Endothelial cell of umbilical vein (primary cell): ENCODE measurements at regions not wholly inside any gene's neighbourhood (a gene's known extent, or its start where the extent isn't known, plus 50 kb on each side); places are given as distances from the start of the nearest gene placed in this dataset.

ENCODE experiments used
- BruUV-seq: library from RNA; stranded (reverse); fragments of 400-500 nt; replicated peaks from 2 replicates; lab custom pipeline; 2021; lab: Mats Ljungman, UMichigan
- CTCF ChIA-PET: fragments of 300-600, 350-600 bp; sonication (Branson Sonifier 250); formaldehyde crosslinking; loops from one replicate; lab custom pipeline; 2021; ENCODE audit warnings: antibody characterized with exemption, inconsistent platforms; lab: Charles Lee
- POLR2A ChIA-PET: fragments of 300-600, 350-600 bp; sonication (Branson Sonifier 250); formaldehyde crosslinking; loops from one replicate; lab custom pipeline; 2021; ENCODE audit warnings: antibody characterized with exemption, inconsistent platforms; lab: Charles Lee
- DNase-seq: peaks from one replicate; pipeline ENCODE4 v3.0.0-alpha.2; 2011; ENCODE audit warnings: low read depth, low spot score
- FAIRE-seq: peaks from 2 replicates; lab custom pipeline; 2011; peaks lifted over from hg19 to GRCh38; lab: Jason Lieb, UNC
- H2AFZ ChIP-seq: 2 replicates; pipeline ENCODE4 v1.6.0; 2012; ENCODE audit warnings: low read depth, low read length, control low read depth, inconsistent platforms
- H3K27ac ChIP-seq: 2 replicates; pipeline ENCODE4 v1.5.1; 2011; ENCODE audit warnings: low read depth, mild to moderate bottlenecking, control low read depth, low read length, moderate library complexity; ENCODE audit not compliant: insufficient read depth
- H3K27me3 ChIP-seq, 2 experiments: 2 replicates each; pipeline versions ENCODE4 v1.6.0 to v1.6.1; 2011; ENCODE audit warnings: low read length in 2 of 2, mixed read lengths in 1 of 2; ENCODE audit not compliant: control insufficient read depth in 2 of 2, insufficient read depth in 2 of 2
- H3K36me3 ChIP-seq, 2 experiments: 2 replicates in 1 of 2; 3 replicates in 1 of 2; pipeline ENCODE4 v1.5.1; 2011; ENCODE audit warnings: low read length in 2 of 2, mild to moderate bottlenecking in 1 of 2, moderate library complexity in 1 of 2; ENCODE audit not compliant: control insufficient read depth in 2 of 2, insufficient read depth in 2 of 2; ENCODE audit errors: extremely low read depth in 1 of 2
- H3K4me1 ChIP-seq: 3 replicates; pipeline ENCODE4 v1.5.1; 2011; ENCODE audit warnings: mild to moderate bottlenecking, low read length; ENCODE audit not compliant: control insufficient read depth, insufficient read depth; ENCODE audit errors: extremely low read depth
- H3K4me2 ChIP-seq: 2 replicates; pipeline ENCODE4 v1.6.1; 2011; ENCODE audit warnings: low read length, control low read depth, mixed read lengths; ENCODE audit not compliant: insufficient read depth
- H3K4me3 ChIP-seq, 3 experiments: fragments of 200-600 bp in 1 of 3; sonication (generic), shearing (Covaris generic) in 1 of 3; replicated peaks in 1 of 3; 2 replicates each; pipeline ENCODE4 v1.5.1; 2011 to 2016; ENCODE audit warnings: control low read depth in 3 of 3, low read length in 3 of 3, mild to moderate bottlenecking in 2 of 3, inconsistent platforms in 1 of 3, low read depth in 1 of 3, moderate library complexity in 1 of 3; ENCODE audit not compliant: insufficient read depth in 1 of 3
- H3K79me2 ChIP-seq: 2 replicates; pipeline ENCODE4 v1.6.0; 2012; ENCODE audit warnings: low read length, inconsistent platforms; ENCODE audit not compliant: control insufficient read depth, insufficient read depth
- H3K9ac ChIP-seq: replicated peaks from 2 replicates; pipeline ENCODE3; 2011; ENCODE audit warnings: low read length, control low read depth; ENCODE audit not compliant: insufficient read depth; ENCODE audit errors: extremely low read depth
- H3K9me1 ChIP-seq: replicated peaks from 3 replicates; pipeline ENCODE4 v1.6.0; 2011; ENCODE audit warnings: mild to moderate bottlenecking, low read length; ENCODE audit not compliant: control insufficient read depth, insufficient read depth; ENCODE audit errors: extremely low read depth
- H3K9me3 ChIP-seq: replicated peaks from 2 replicates; pipeline ENCODE4 v1.5.1; 2012; ENCODE audit warnings: low read length, inconsistent platforms; ENCODE audit not compliant: control insufficient read depth, insufficient read depth
- H4K20me1 ChIP-seq: replicated peaks from 2 replicates; pipeline ENCODE3; 2011; ENCODE audit warnings: mild to moderate bottlenecking, low read length; ENCODE audit not compliant: control insufficient read depth, insufficient read depth; ENCODE audit errors: extremely low read depth
- CTCF ChIP-seq, 2 donors: IDR thresholded peaks; 1 replicate in 1 of 2; 2 replicates in 1 of 2; pipeline ENCODE4 v1.5.1; 2011; ENCODE audit warnings: low read length in 2 of 2, mild to moderate bottlenecking in 2 of 2, moderate library complexity in 2 of 2, control low read depth in 1 of 2, inconsistent platforms in 1 of 2, low read depth in 1 of 2; ENCODE audit not compliant: insufficient read depth in 1 of 2; ENCODE audit errors: extremely low read depth in 1 of 2
- EZH2 ChIP-seq: IDR thresholded peaks from 2 replicates; pipeline ENCODE4 v1.6.1; 2012; ENCODE audit warnings: borderline replicate concordance, low read depth, mild to moderate bottlenecking, moderate library complexity, low read length, inconsistent platforms; ENCODE audit not compliant: severe bottlenecking
- FOS ChIP-seq: IDR thresholded peaks from 2 replicates; pipeline ENCODE4 v1.6.1; 2011; ENCODE audit warnings: mild to moderate bottlenecking, low read length, moderate library complexity, borderline replicate concordance; ENCODE audit not compliant: insufficient read depth
- GATA2 ChIP-seq: IDR thresholded peaks from 2 replicates; pipeline ENCODE4 v1.7.0; 2011; ENCODE audit warnings: low read depth, mild to moderate bottlenecking, moderate library complexity, mixed read lengths, low read length; ENCODE audit not compliant: insufficient read length, insufficient read depth
- JUN ChIP-seq: IDR thresholded peaks from 2 replicates; pipeline ENCODE4 v1.6.1; 2011; ENCODE audit warnings: borderline replicate concordance, low read depth; ENCODE audit not compliant: insufficient read length, insufficient read depth
- MYC ChIP-seq: IDR thresholded peaks from one replicate; pipeline ENCODE4 v1.6.1; 2011; ENCODE audit warnings: mild to moderate bottlenecking, low read depth, low read length
- POLR2A ChIP-seq: IDR thresholded peaks from 2 replicates; pipeline ENCODE4 v1.6.1; 2012; ENCODE audit warnings: low read depth, mild to moderate bottlenecking, control low read depth, low read length
- POLR2AphosphoS5 ChIP-seq: IDR thresholded peaks from 2 replicates; pipeline ENCODE4 v1.6.1; 2012; ENCODE audit warnings: low read depth, mild to moderate bottlenecking, control low read depth, low read length, moderate library complexity; ENCODE audit not compliant: insufficient read depth
- dilution Hi-C: fragments of 300-500 bp; cut with MboI; formaldehyde crosslinking; loops from one replicate; pipeline ENCODE4 v1.15.0; 2019; ENCODE audit warnings: low sequenced_read_pairs; ENCODE audit not compliant: extremely low pct_ligation_motif_present
- intact Hi-C: fragments of 100-400 bp; cut with micrococcal nuclease; formaldehyde crosslinking; loops from one replicate; pipeline ENCODE4 v1.10.0; 2022
- TF ChIP-seq, protein P1 (sequence below): IDR thresholded peaks from 2 replicates; pipeline ENCODE4 v1.6.1; 2011; ENCODE audit not compliant: insufficient read depth, insufficient read length

- no peaks in the 10 kb centered on the region for H3K4me1 ChIP-seq
- TF ChIP-seq POLR2AphosphoS5 (no peak), JUN (no peak), CTCF (IDR thresholded peaks at IDR 0.05; ENCODE audit: extremely low read depth in 1 of 2, insufficient read depth in 1 of 2, low read depth in 1 of 2, low read length in 2 of 2) (no peak), EZH2 (no peak), MYC (no peak), GATA2 (no peak), POLR2A (no peak), FOS (no peak)
- TF ChIP-seq, protein P1, sequence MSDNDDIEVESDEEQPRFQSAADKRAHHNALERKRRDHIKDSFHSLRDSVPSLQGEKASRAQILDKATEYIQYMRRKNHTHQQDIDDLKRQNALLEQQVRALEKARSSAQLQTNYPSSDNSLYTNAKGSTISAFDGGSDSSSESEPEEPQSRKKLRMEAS: no peak
- intact Hi-C loops (no loop called here), dilution Hi-C loops (no loop called here)
- H2AFZ ChIP-seq: no peak overlapping the region
- H3K4me2 ChIP-seq: no peak overlapping the region
- H3K79me2 ChIP-seq: no peaks in the 10 kb centered on the region
- ChIA-PET CTCF (no interaction called here), POLR2A (no interaction called here)
- FAIRE-seq (no peak), DNase-seq (no peak)
- no TSS peak for BruUV-seq
- H3K9ac ChIP-seq: no peak overlapping the region
- H3K9me3 ChIP-seq: peaks cover 4% of the 10 kb centered on the region
- no peak overlapping the region for H3K4me3 ChIP-seq
- no peak overlapping the region for H3K27ac ChIP-seq
- no peaks in the 10 kb centered on the region for H3K36me3 ChIP-seq
- H3K9me1 ChIP-seq: no peaks in the 10 kb centered on the region
- H4K20me1 ChIP-seq: no peaks in the 10 kb centered on the region
- no peaks in the 10 kb centered on the region for H3K27me3 ChIP-seq
Measured at GRCh38 chr1:5639106-5639722, 353.0 kb downstream of the NPHP4 start.
